H9 (cell line): ENCODE measurements at regions not wholly inside any gene's neighbourhood (a gene's known extent, or its start where the extent isn't known, plus 50 kb on each side); places are given as distances from the start of the nearest gene placed in this dataset.
A peak's percentile ranks its signal among the peaks of the same experiment; 100 is the strongest.

Source experiments
- DNase-seq: peaks from one replicate; pipeline ENCODE4 v3.0.0-alpha.2; 2017
- H2AFZ ChIP-seq: one replicate; pipeline ENCODE4 v1.6.1; 2013; ENCODE audit warnings: mild to moderate bottlenecking, low read length, control low read depth, moderate library complexity
- H2AK5ac ChIP-seq: 2 replicates; pipeline ENCODE4 v1.6.1; 2013; ENCODE audit warnings: low read length, control low read depth, mixed read lengths; ENCODE audit not compliant: insufficient read length
- H2BK120ac ChIP-seq: one replicate; pipeline ENCODE4 v1.6.1; 2013; ENCODE audit warnings: low read depth, mild to moderate bottlenecking, low read length, control low read depth, inconsistent platforms; ENCODE audit not compliant: poor library complexity, severe bottlenecking
- H2BK12ac ChIP-seq: 2 replicates; pipeline ENCODE4 v1.6.1; 2013; ENCODE audit warnings: low read length, control low read depth, mixed read lengths, low read depth; ENCODE audit not compliant: insufficient read length
- H2BK15ac ChIP-seq: 2 replicates; pipeline ENCODE4 v1.6.1; 2013; ENCODE audit warnings: low read depth, low read length, control low read depth
- H2BK20ac ChIP-seq: one replicate; pipeline ENCODE4 v1.6.1; 2013; ENCODE audit warnings: low read depth, mild to moderate bottlenecking, low read length, control low read depth, inconsistent platforms; ENCODE audit not compliant: poor library complexity, severe bottlenecking
- H2BK5ac ChIP-seq: 2 replicates; pipeline ENCODE4 v1.6.1; 2013; ENCODE audit warnings: low read length, control low read depth, mixed read lengths; ENCODE audit not compliant: insufficient read length
- H3K14ac ChIP-seq: 2 replicates; pipeline ENCODE4 v1.6.1; 2013; ENCODE audit warnings: low read length, control low read depth; ENCODE audit not compliant: insufficient read depth
- H3K18ac ChIP-seq: 2 replicates; pipeline ENCODE4 v1.6.1; 2013; ENCODE audit warnings: low read depth, mild to moderate bottlenecking, mixed read lengths, low read length, control low read depth; ENCODE audit not compliant: insufficient read length
- H3K23ac ChIP-seq: 2 replicates; pipeline ENCODE4 v1.6.1; 2013; ENCODE audit warnings: low read length, control low read depth, mixed read lengths, low read depth; ENCODE audit not compliant: insufficient read length
- H3K23me2 ChIP-seq: 2 replicates; pipeline ENCODE4 v1.6.1; 2013; ENCODE audit warnings: low read depth, mild to moderate bottlenecking, mixed read lengths, low read length, control low read depth; ENCODE audit not compliant: insufficient read length, poor library complexity, severe bottlenecking
- H3K27ac ChIP-seq: 2 replicates; pipeline ENCODE4 v1.5.1; 2013; ENCODE audit warnings: low read length, control low read depth, mixed read lengths, low read depth; ENCODE audit not compliant: insufficient read length
- H3K27me3 ChIP-seq: 2 replicates; pipeline ENCODE4 v1.6.1; 2013; ENCODE audit warnings: low read length, control low read depth, inconsistent platforms; ENCODE audit not compliant: insufficient read depth
- H3K4ac ChIP-seq: 2 replicates; pipeline ENCODE4 v1.6.1; 2013; ENCODE audit warnings: low read depth, mild to moderate bottlenecking, control low read depth, inconsistent platforms, low read length, moderate library complexity
- H3K4me1 ChIP-seq: 2 replicates; pipeline ENCODE4 v1.6.1; 2013; ENCODE audit warnings: low read length, control low read depth, inconsistent platforms; ENCODE audit not compliant: insufficient read depth
- H3K4me2 ChIP-seq: 2 replicates; pipeline ENCODE4 v1.6.1; 2013; ENCODE audit warnings: low read length, control low read depth, mixed read lengths; ENCODE audit not compliant: insufficient read length, insufficient read depth
- H3K56ac ChIP-seq: 2 replicates; pipeline ENCODE4 v1.6.1; 2013; ENCODE audit warnings: low read depth, mild to moderate bottlenecking, mixed read lengths, low read length, control low read depth; ENCODE audit not compliant: insufficient read length
- H3K79me1 ChIP-seq: 2 replicates; pipeline ENCODE4 v1.6.1; 2013; ENCODE audit warnings: low read depth, mild to moderate bottlenecking, moderate library complexity, low read length, control low read depth, inconsistent platforms; ENCODE audit not compliant: insufficient read depth, poor library complexity, severe bottlenecking
- H3K79me2 ChIP-seq: 2 replicates; pipeline ENCODE4 v1.6.1; 2013; ENCODE audit warnings: low read length, control low read depth, inconsistent platforms; ENCODE audit not compliant: insufficient read depth
- H3K9ac ChIP-seq: 2 replicates; pipeline ENCODE4 v1.6.1; 2013; ENCODE audit warnings: low read length, control low read depth, mixed read lengths; ENCODE audit not compliant: insufficient read length; ENCODE audit errors: extremely low read depth
- H3K9me3 ChIP-seq: one replicate; pipeline ENCODE4 v1.6.1; 2013; ENCODE audit warnings: low read depth, low read length, inconsistent platforms; ENCODE audit not compliant: control insufficient read depth
- H3T11ph ChIP-seq: one replicate; pipeline ENCODE4 v1.6.1; 2013; ENCODE audit warnings: mild to moderate bottlenecking, low read length, control low read depth, inconsistent platforms
- H4K20me1 ChIP-seq: one replicate; pipeline ENCODE4 v1.6.1; 2013; ENCODE audit not compliant: control insufficient read depth, insufficient read length, insufficient read depth
- H4K5ac ChIP-seq: 2 replicates; pipeline ENCODE4 v1.6.1; 2013; ENCODE audit warnings: low read depth, mild to moderate bottlenecking, mixed read lengths, low read length, control low read depth; ENCODE audit not compliant: insufficient read length
- H4K8ac ChIP-seq: replicated peaks from 2 replicates; pipeline ENCODE4 v1.6.1; 2013; ENCODE audit warnings: low read length, control low read depth, mixed read lengths, low read depth; ENCODE audit not compliant: insufficient read length
- H4K91ac ChIP-seq: 2 replicates; pipeline ENCODE4 v1.6.1; 2013; ENCODE audit warnings: low read depth, mild to moderate bottlenecking, moderate library complexity, mixed read lengths, low read length, control low read depth; ENCODE audit not compliant: insufficient read length
- H3K27ac Mint-ChIP-seq, 3 experiments: 2 replicates in 2 of 3; 3 replicates in 1 of 3; pipeline ENCODE4 v1.8.0; 2020 to 2021; ENCODE audit warnings: mixed read lengths in 3 of 3, mild to moderate bottlenecking in 1 of 3, moderate library complexity in 1 of 3
- H3K27me3 Mint-ChIP-seq: 2 replicates; pipeline ENCODE4 v1.8.0; 2021; ENCODE audit warnings: low read depth, mild to moderate bottlenecking, moderate library complexity, mixed read lengths
- H3K36me3 Mint-ChIP-seq, 3 experiments: 2 replicates in 2 of 3; 3 replicates in 1 of 3; pipeline ENCODE4 v1.8.0; 2020 to 2021; ENCODE audit warnings: low read depth in 3 of 3, mixed read lengths in 3 of 3; ENCODE audit not compliant: insufficient read depth in 1 of 3
- H3K4me1 Mint-ChIP-seq, 2 experiments: 2 replicates each; pipeline ENCODE4 v1.8.0; 2020; ENCODE audit warnings: mixed read lengths in 2 of 2
- H3K4me3 Mint-ChIP-seq, 2 experiments: 2 replicates in 1 of 2; 3 replicates in 1 of 2; pipeline ENCODE4 v1.8.0; 2020 to 2021; ENCODE audit warnings: mild to moderate bottlenecking in 2 of 2, mixed read lengths in 2 of 2, moderate library complexity in 1 of 2
- H3K9me3 Mint-ChIP-seq, 2 experiments: 2 replicates in 1 of 2; 3 replicates in 1 of 2; pipeline ENCODE4 v1.8.0; 2020; ENCODE audit warnings: mild to moderate bottlenecking in 2 of 2, mixed read lengths in 2 of 2, moderate library complexity in 1 of 2
- WGBS: extraction: QIAGEN DNeasy Blood & Tissue Kit; methylation state at CpG from one replicate; pipeline ENCODE4 v1.1.7; 2013; ENCODE audit warnings: missing lambda C conversion rate, low lambda C conversion rate, mixed read lengths; ENCODE audit not compliant: insufficient read length; ENCODE audit errors: extremely low coverage; 5-methylcytosine and 5-hydroxymethylcytosine counted together
- TF ChIP-seq, protein P1 (sequence below): fragments of 200-600 bp; sonication (generic); conservative IDR thresholded peaks from 3 replicates; pipeline ENCODE4 v1.8.0; 2021; ENCODE audit warnings: antibody characterized with exemption, mild to moderate bottlenecking

DNA sequence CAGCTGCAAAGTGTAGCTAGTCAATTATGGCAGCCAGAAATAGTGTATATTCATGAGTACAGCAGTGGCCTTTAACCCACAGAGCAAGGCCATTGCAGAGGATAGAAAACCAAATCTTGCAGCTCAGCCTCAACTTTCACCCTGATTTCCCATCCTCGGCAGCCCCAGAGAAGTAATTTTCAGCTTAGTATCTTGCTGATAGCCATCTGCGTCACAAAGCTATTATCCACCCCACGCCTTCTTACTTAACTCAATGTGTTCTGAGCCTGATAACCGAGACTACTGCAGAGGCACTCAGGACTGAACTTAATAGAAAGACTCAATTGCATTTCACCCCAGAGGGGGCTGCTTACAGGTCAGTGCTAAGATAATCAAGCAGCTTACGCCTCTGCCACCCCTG, 174.5 kb upstream of the MAOA start:
- Histone ChIP-seq H2BK20ac (no peak overlapping the region), H2AFZ (no peak overlapping the region), H3K9me3 (no peaks in the 10 kb centered on the region), H3K23me2 (no peaks in the 10 kb centered on the region), H3K18ac (no peak overlapping the region), H3K79me2 (no peaks in the 10 kb centered on the region), H3K9ac (no peak overlapping the region), H3K4me2 (no peak overlapping the region), H2BK15ac (no peak overlapping the region), H3K27ac (no peak overlapping the region), H3K79me1 (no peaks in the 10 kb centered on the region), H3K14ac (no peak overlapping the region), H2BK5ac (no peak overlapping the region), H3K4me1 (no peaks in the 10 kb centered on the region), H3K27me3 (no peaks in the 10 kb centered on the region), H4K20me1 (no peaks in the 10 kb centered on the region), H2BK120ac (no peak overlapping the region), H4K5ac (no peak overlapping the region), H2AK5ac (no peak overlapping the region), H2BK12ac (no peak overlapping the region), H3K4ac (no peak overlapping the region), H4K8ac (no peak overlapping the region), H3T11ph (no peak overlapping the region), H3K23ac (no peak overlapping the region), H4K91ac (no peak overlapping the region), H3K56ac (no peak overlapping the region)
- no peaks in the 10 kb centered on the region for H3K27me3 Mint-ChIP-seq
- no peak overlapping the region for H3K4me3 Mint-ChIP-seq
- DNase-seq: no peak
- H3K4me1 Mint-ChIP-seq: peaks cover 21 to 22% of the 10 kb centered on the region in 2 experiments
- no CpG with 5 or more reads among the region's 5 CpGs for WGBS
- peaks cover 0 to 25% of the 10 kb centered on the region in 2 experiments; a peak in 3 of 5 replicates for H3K9me3 Mint-ChIP-seq
- peak overlapping the region in 1 of 3 experiments; percentile 28; a peak in 1 of 7 replicates for H3K27ac Mint-ChIP-seq
- TF ChIP-seq, protein P1, sequence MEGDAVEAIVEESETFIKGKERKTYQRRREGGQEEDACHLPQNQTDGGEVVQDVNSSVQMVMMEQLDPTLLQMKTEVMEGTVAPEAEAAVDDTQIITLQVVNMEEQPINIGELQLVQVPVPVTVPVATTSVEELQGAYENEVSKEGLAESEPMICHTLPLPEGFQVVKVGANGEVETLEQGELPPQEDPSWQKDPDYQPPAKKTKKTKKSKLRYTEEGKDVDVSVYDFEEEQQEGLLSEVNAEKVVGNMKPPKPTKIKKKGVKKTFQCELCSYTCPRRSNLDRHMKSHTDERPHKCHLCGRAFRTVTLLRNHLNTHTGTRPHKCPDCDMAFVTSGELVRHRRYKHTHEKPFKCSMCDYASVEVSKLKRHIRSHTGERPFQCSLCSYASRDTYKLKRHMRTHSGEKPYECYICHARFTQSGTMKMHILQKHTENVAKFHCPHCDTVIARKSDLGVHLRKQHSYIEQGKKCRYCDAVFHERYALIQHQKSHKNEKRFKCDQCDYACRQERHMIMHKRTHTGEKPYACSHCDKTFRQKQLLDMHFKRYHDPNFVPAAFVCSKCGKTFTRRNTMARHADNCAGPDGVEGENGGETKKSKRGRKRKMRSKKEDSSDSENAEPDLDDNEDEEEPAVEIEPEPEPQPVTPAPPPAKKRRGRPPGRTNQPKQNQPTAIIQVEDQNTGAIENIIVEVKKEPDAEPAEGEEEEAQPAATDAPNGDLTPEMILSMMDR: no peak
- H3K36me3 Mint-ChIP-seq: peaks cover 0 to 7% (median 0%) of the 10 kb centered on the region in 3 experiments; a peak in 3 of 7 replicates
